AG04450 (cell line): ENCODE measurements at regions not wholly inside any gene's neighbourhood (a gene's known extent, or its start where the extent isn't known, plus 50 kb on each side); places are given as distances from the start of the nearest gene placed in this dataset.
"Not testable (repeated sequence)": the region's sequence is repeated elsewhere in the genome, so short reads cannot be mapped to it uniquely, and the experiment has no call there.

ENCODE experiments used
- CTCF ChIA-PET: fragments of 300-600, 350-600 bp; formaldehyde crosslinking; extraction: SDS; loops from one replicate; lab custom pipeline; 2022; ENCODE audit warnings: antibody characterized with exemption, inconsistent platforms; lab: Charles Lee
- POLR2A ChIA-PET: fragments of 350-600 bp; formaldehyde crosslinking; extraction: SDS; loops from one replicate; lab custom pipeline; 2021; ENCODE audit warnings: antibody characterized with exemption, inconsistent platforms; lab: Yijun Ruan, JAX
- DNase-seq: peaks from one replicate; pipeline ENCODE4 v3.0.0-alpha.2; 2011; ENCODE audit warnings: low read depth, low spot score
- H3K27ac ChIP-seq: one replicate; pipeline ENCODE4 v1.5.1; 2012; ENCODE audit warnings: low read depth, low read length, control low read depth
- H3K27me3 ChIP-seq: one replicate; pipeline ENCODE4 v1.6.0; 2012; ENCODE audit warnings: low read length; ENCODE audit not compliant: control insufficient read depth, insufficient read depth
- H3K4me3 ChIP-seq: 2 replicates; pipeline ENCODE4 v1.5.1; 2011; ENCODE audit warnings: mild to moderate bottlenecking, low read depth, low read length, control low read depth
- H3K9me3 ChIP-seq: 2 replicates; pipeline ENCODE4 v1.5.1; 2012; ENCODE audit warnings: low read length; ENCODE audit not compliant: control insufficient read depth, insufficient read depth
- TF ChIP-seq, protein P1 (sequence below): IDR thresholded peaks from 2 replicates; pipeline ENCODE4 v1.5.1; 2011; ENCODE audit warnings: low read depth, low read length, control low read depth, inconsistent platforms

DNA sequence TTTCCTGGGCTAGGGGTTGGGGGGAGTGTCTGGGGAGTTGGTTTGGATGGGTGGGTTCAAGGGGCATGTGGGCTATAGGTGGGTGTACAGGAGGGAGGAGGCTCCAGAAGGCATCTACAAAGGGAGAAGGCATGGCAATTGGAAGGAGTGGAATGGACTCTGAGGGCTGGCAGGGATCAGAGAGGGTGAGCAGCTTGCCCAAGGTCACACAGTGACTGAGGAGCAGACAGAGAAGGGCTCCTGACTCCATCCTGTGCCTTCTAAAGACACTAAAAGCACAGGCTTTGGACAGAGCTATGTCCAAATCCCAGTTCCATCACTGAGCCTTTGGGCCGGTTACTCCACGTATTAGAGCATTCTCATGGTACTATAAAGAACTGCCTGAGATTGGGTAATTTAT lies 151.8 kb downstream of the PTPRU start:
- no peak for DNase-seq
- Histone ChIP-seq H3K27me3 (peaks cover 5% of the 10 kb centered on the region), H3K4me3 (no peak overlapping the region), H3K9me3 (no peaks in the 10 kb centered on the region; the same call in 1 of the 2 replicates), H3K27ac (no peak overlapping the region)
- TF ChIP-seq, protein P1, sequence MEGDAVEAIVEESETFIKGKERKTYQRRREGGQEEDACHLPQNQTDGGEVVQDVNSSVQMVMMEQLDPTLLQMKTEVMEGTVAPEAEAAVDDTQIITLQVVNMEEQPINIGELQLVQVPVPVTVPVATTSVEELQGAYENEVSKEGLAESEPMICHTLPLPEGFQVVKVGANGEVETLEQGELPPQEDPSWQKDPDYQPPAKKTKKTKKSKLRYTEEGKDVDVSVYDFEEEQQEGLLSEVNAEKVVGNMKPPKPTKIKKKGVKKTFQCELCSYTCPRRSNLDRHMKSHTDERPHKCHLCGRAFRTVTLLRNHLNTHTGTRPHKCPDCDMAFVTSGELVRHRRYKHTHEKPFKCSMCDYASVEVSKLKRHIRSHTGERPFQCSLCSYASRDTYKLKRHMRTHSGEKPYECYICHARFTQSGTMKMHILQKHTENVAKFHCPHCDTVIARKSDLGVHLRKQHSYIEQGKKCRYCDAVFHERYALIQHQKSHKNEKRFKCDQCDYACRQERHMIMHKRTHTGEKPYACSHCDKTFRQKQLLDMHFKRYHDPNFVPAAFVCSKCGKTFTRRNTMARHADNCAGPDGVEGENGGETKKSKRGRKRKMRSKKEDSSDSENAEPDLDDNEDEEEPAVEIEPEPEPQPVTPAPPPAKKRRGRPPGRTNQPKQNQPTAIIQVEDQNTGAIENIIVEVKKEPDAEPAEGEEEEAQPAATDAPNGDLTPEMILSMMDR, result no peak
- POLR2A ChIA-PET, result no interaction called here
- CTCF ChIA-PET, result no interaction called here

DNA sequence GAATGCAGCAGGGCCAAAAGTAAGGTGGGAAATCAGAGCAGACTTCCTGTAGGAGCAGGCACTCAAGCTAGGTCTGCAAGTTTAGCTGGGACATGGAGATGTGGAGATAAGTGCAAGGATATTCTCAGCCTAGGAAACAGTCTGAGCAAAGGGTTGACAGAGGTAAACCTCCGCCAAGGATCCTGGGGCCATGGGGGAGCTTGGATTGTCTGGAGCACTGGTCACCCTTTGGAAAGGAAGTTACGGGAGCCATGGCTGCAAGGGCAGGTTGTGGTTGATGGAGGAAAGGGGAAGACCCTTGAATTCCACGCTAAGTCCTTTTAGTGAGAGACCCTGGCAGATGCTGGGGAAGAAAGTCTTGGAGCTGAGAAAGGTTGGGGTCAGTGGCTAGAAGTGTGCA lies 150.9 kb downstream of the PTPRU start:
- TF ChIP-seq, protein P1, result no peak
- DNase-seq, result no peak
- ChIA-PET CTCF (interaction anchor here (1.3 kb wide), 1 partner anchor 9 kb away, joined by 4 read pairs; no protein-coding TSS in a partner anchor), POLR2A (no interaction called here)
- H3K4me3 ChIP-seq, result no peak overlapping the region
- H3K27ac ChIP-seq, result no peak overlapping the region
- H3K9me3 ChIP-seq, result no peaks in the 10 kb centered on the region; the same call in 1 of the 2 replicates
- H3K27me3 ChIP-seq, result peaks cover 5% of the 10 kb centered on the region

DNA sequence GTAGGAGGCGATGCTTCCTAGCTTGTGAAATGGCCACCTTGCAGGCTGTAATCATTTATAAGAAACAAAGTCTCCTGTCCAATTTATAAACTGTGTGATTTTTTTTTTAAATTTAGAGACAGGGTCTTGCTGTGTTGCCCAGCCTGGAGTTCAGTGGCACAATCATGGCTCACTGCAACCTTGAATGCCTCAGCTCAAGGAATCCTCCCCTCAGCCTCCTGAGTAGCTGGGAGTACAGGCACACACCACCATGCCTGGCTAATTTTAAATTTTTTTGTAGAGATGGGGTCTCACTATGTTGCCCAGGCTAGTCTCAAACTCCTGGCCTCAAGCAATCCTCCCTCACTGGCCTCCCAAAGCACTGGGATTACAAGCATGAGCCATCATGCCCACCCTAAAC lies 150.1 kb downstream of the PTPRU start:
- DNase-seq, H3K27ac ChIP-seq, H3K9me3 ChIP-seq, H3K27me3 ChIP-seq, POLR2A ChIA-PET, H3K4me3 ChIP-seq: not testable (repeated sequence)
- CTCF ChIA-PET, result interaction anchor here (1.3 kb wide), 1 partner anchor 10 kb away, joined by 4 read pairs; no protein-coding TSS in a partner anchor

DNA sequence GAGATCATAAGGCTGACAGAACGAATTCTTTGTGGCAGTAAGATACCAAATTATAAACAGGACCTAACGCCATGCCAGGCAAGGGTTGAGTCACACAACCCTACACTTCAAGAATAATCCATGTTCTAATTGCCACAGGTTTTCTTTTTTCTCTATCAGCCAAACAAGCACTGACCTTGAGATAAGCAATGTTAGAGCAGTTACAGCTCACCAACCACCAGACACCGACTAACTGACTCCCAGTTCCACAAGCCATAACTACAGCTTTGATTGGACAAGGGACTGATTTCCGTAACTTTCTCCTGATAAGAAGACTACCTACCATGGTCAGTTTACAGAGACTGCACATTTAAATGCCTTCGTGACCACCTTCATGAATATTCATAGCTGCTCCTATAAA lies 149.6 kb downstream of the PTPRU start:
- H3K27ac ChIP-seq, result no peak overlapping the region
- DNase-seq, result no peak
- H3K4me3 ChIP-seq, result no peak overlapping the region
- H3K27me3 ChIP-seq, result peaks cover 5% of the 10 kb centered on the region
- H3K9me3 ChIP-seq, result no peaks in the 10 kb centered on the region; the same call in 1 of the 2 replicates
- ChIA-PET POLR2A (no interaction called here), CTCF (interaction anchor here (1.3 kb wide), 1 partner anchor 11 kb away, joined by 4 read pairs; no protein-coding TSS in a partner anchor)
- TF ChIP-seq, protein P1, result no peak

DNA sequence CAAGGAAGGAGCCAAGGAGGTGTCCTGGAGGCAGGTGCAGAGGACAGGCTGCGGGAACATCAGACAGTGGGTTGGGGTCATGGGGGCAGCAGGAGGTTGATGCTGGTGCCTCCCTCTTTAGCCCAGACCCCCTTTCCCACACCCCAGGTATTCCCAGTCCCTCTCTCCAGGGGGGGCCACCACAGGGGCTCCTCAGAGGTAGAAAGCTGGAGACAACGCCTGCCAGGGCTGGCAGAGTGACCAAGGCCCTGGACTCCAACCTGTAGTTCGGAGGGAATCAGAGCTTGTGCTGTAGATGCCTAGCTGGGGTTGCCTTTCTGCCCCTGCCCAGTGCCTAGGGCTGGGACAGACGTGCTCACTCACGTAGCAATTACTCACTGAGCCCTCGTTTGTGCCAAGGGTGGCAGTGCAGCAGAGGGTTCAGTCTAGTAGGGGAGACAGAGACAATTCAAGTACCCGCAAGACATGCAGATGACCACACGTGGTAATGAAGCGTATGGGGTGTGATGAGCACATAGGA lies 148.2 kb downstream of the PTPRU start:
- ChIA-PET POLR2A (no interaction called here), CTCF (no interaction called here)
- Histone ChIP-seq H3K4me3 (no peak overlapping the region), H3K9me3 (no peaks in the 10 kb centered on the region; the same call in none of the 2 replicates), H3K27ac (no peak overlapping the region), H3K27me3 (peaks cover 3% of the 10 kb centered on the region)
- DNase-seq, result no peak
- TF ChIP-seq, protein P1, result no peak
